Spleen (tissue), 11 donors: ENCODE measurements at regions not wholly inside any gene's neighbourhood (a gene's known extent, or its start where the extent isn't known, plus 50 kb on each side); places are given as distances from the start of the nearest gene placed in this dataset.

Experiments
- DNase-seq: peaks from one replicate; pipeline ENCODE4 v3.0.0-alpha.2; 2020
- H3K27ac ChIP-seq, 8 donors: fragments of 200-600 bp; sonication (generic) in 7 of 8; 1 replicate in 4 of 8; 2 replicates in 4 of 8; pipeline versions ENCODE4 v1.5.0 to v1.8.0; 2016 to 2021; ENCODE audit warnings: inconsistent platforms in 4 of 8, mild to moderate bottlenecking in 4 of 8, moderate library complexity in 1 of 8
- H3K27me3 ChIP-seq, 7 donors: fragments of 200-600 bp; sonication (generic) in 6 of 7; replicated peaks in 1 of 7; 1 replicate in 4 of 7; 2 replicates in 3 of 7; pipeline versions ENCODE4 v1.5.0 to v1.8.0; 2016 to 2021; ENCODE audit warnings: inconsistent platforms in 3 of 7, mild to moderate bottlenecking in 1 of 7
- H3K36me3 ChIP-seq, 6 donors: fragments of 200-600 bp; sonication (generic) in 5 of 6; 1 replicate in 4 of 6; 2 replicates in 2 of 6; pipeline versions ENCODE4 v1.5.0 to v1.8.0; 2016 to 2021; ENCODE audit warnings: inconsistent platforms in 2 of 6
- H3K4me1 ChIP-seq, 6 donors: fragments of 200-600 bp; sonication (generic) in 5 of 6; 1 replicate in 3 of 6; 2 replicates in 3 of 6; pipeline versions ENCODE4 v1.5.0 to v1.8.0; 2016 to 2021; ENCODE audit warnings: inconsistent platforms in 3 of 6
- H3K4me3 ChIP-seq, 8 donors: fragments of 200-600 bp; sonication (generic) in 7 of 8; 1 replicate in 4 of 8; 2 replicates in 4 of 8; pipeline versions ENCODE4 v1.5.0 to v1.8.0; 2016 to 2021; ENCODE audit warnings: inconsistent platforms in 4 of 8, mild to moderate bottlenecking in 4 of 8, moderate library complexity in 2 of 8
- H3K9me3 ChIP-seq, 8 donors: fragments of 200-600 bp; sonication (generic) in 7 of 8; 1 replicate in 4 of 8; 2 replicates in 4 of 8; pipeline versions ENCODE4 v1.5.0 to v1.8.0; 2016 to 2021; ENCODE audit warnings: inconsistent platforms in 4 of 8
- CTCF ChIP-seq, 11 experiments: fragments of 200-600 bp in 7 of 11; fragments of 450-650 bp in 4 of 11; sonication (generic) in 4 of 11; IDR thresholded peaks in 8 of 11; conservative IDR thresholded peaks in 3 of 11; 1 replicate in 7 of 11; 2 replicates in 4 of 11; pipeline versions ENCODE4 v1.4.0 to v1.8.0; 2016 to 2021; ENCODE audit warnings: antibody characterized with exemption in 11 of 11, inconsistent platforms in 4 of 11, mild to moderate bottlenecking in 1 of 11
- POLR2A ChIP-seq, 3 donors: fragments of 450-650 bp; IDR thresholded peaks; one replicate each; pipeline ENCODE4 v1.5.1; 2017; ENCODE audit warnings: antibody characterized with exemption in 3 of 3, mild to moderate bottlenecking in 1 of 3
- POLR2AphosphoS5 ChIP-seq, 3 donors: sonication (generic); formaldehyde crosslinking; IDR thresholded peaks; one replicate each; pipeline ENCODE4 v1.5.1; 2017; ENCODE audit warnings: antibody characterized with exemption in 3 of 3
- WGBS, 5 donors: extraction: QIAGEN DNeasy Blood & Tissue Kit in 3 of 5; methylation state at CpG; one replicate each; pipeline versions ENCODE4 v1.1.5 to v1.1.7; 2013 to 2018; 5-methylcytosine and 5-hydroxymethylcytosine counted together
- intact Hi-C: fragments of 100-400 bp; cut with DNase I; formaldehyde crosslinking; loops from one replicate; pipeline ENCODE4 v1.15.0; 2023; ENCODE audit warnings: low total_unique reads
- donor health status: healthy with polysubstance abuse.
- donor health status: DM: no; HTN: no; CAD: no; lungs with moderate emphysema.
- donor health status: DM: no; HTN: no; CAD: no.
- donor health status: Bipolar disorder and iron deficiency.
- donor health status: healthy.
- donor health status: DM: no; HTN: no; CAD: no.
- donor health status: DM: yes; HTN: yes; CAD: no.

GRCh38 chr20:6863798-6864201, 96.3 kb downstream of the BMP2 start:
- WGBS, 5 donors: 10 to 40% (median 34%) methylated on average over 7 of the region's 7 CpGs
- Histone ChIP-seq H3K4me3 (no peak overlapping the region), H3K4me1 (no peaks in the 10 kb centered on the region), H3K27me3 (peaks cover 0 to under 1% (median 0%) of the 10 kb centered on the region in 7 donors), H3K9me3 (no peaks in the 10 kb centered on the region), H3K36me3 (no peaks in the 10 kb centered on the region), H3K27ac (no peak overlapping the region)
- TF ChIP-seq CTCF (IDR thresholded peaks at IDR 0.05 in 8 of 11, conservative IDR thresholded peaks at IDR 0.05 in 3 of 11) (no peak), POLR2AphosphoS5 (IDR thresholded peaks at IDR 0.05) (no peak), POLR2A (IDR thresholded peaks at IDR 0.05) (no peak)
- DNase-seq: no peak
- intact Hi-C loops: no loop called here

- Histone ChIP-seq H3K4me3 (no peak overlapping the region), H3K27ac (no peak overlapping the region), H3K9me3 (no peaks in the 10 kb centered on the region), H3K36me3 (no peaks in the 10 kb centered on the region), H3K4me1 (no peaks in the 10 kb centered on the region), H3K27me3 (peaks cover 0 to 5% (median 0%) of the 10 kb centered on the region in 7 donors)
- DNase-seq: no peak
- 59 to 71% (median 64%) methylated on average over 5 of the region's 5 CpGs for WGBS, 5 donors
- TF ChIP-seq CTCF (IDR thresholded peaks at IDR 0.05 in 8 of 11, conservative IDR thresholded peaks at IDR 0.05 in 3 of 11): no peak
- no peak for TF ChIP-seq POLR2A (IDR thresholded peaks at IDR 0.05)
- no peak for TF ChIP-seq POLR2AphosphoS5 (IDR thresholded peaks at IDR 0.05)
- intact Hi-C loops: no loop called here
Measured at GRCh38 chr20:6864740-6865139, 97.3 kb downstream of the BMP2 start.

- no peaks in the 10 kb centered on the region for H3K36me3 ChIP-seq
- no peak overlapping the region for H3K4me3 ChIP-seq
- peaks cover 0 to 5% (median 0%) of the 10 kb centered on the region in 7 donors for H3K27me3 ChIP-seq
- H3K4me1 ChIP-seq: no peaks in the 10 kb centered on the region
- no peaks in the 10 kb centered on the region for H3K9me3 ChIP-seq
- intact Hi-C loops: no loop called here
- no peak for DNase-seq
- TF ChIP-seq POLR2AphosphoS5 (IDR thresholded peaks at IDR 0.05): no peak
- TF ChIP-seq POLR2A (IDR thresholded peaks at IDR 0.05): no peak
- no peak for TF ChIP-seq CTCF (IDR thresholded peaks at IDR 0.05 in 8 of 11, conservative IDR thresholded peaks at IDR 0.05 in 3 of 11)
- 14 to 26% (median 23%) methylated on average over 3 of the region's 3 CpGs for WGBS, 5 donors
- H3K27ac ChIP-seq: no peak overlapping the region
Measured at GRCh38 chr20:6866741-6867140, 99.3 kb downstream of the BMP2 start.

- no peaks in the 10 kb centered on the region for H3K36me3 ChIP-seq
- peaks cover 0 to 5% (median 0%) of the 10 kb centered on the region in 7 donors for H3K27me3 ChIP-seq
- WGBS, 5 donors: 21 to 45% (median 36%) methylated on average over 7 of the region's 7 CpGs
- no peaks in the 10 kb centered on the region for H3K9me3 ChIP-seq
- DNase-seq: no peak
- intact Hi-C loops: no loop called here
- TF ChIP-seq POLR2AphosphoS5 (IDR thresholded peaks at IDR 0.05) (no peak), CTCF (IDR thresholded peaks at IDR 0.05 in 8 of 11, conservative IDR thresholded peaks at IDR 0.05 in 3 of 11) (no peak), POLR2A (IDR thresholded peaks at IDR 0.05) (no peak)
- no peak overlapping the region for H3K4me3 ChIP-seq
- H3K4me1 ChIP-seq: no peaks in the 10 kb centered on the region
- H3K27ac ChIP-seq: no peak overlapping the region
Measured at GRCh38 chr20:6868861-6869260, 101.4 kb downstream of the BMP2 start.
